ENCODE measurements at regions not wholly inside any gene's neighbourhood (a gene's known extent, or its start where the extent isn't known, plus 50 kb on each side); places are given as distances from the start of the nearest gene placed in this dataset.

GRCh38 chr1:4062560-4062959 is 162.5 kb upstream of the C1orf174 start:
- H3K4me3 ChIP-seq (ENCODE audit: low read depth, low read length) = no peak overlapping the region
- no peak for TF ChIP-seq CTCF (IDR thresholded peaks at IDR 0.05; ENCODE audit: low read depth, low read length, missing control alignments)
- DNase-seq (ENCODE audit: low read depth) = no peak

- no peak overlapping the region for H3K4me3 ChIP-seq (ENCODE audit: low read depth, low read length)
- TF ChIP-seq CTCF (IDR thresholded peaks at IDR 0.05; ENCODE audit: low read depth, low read length, missing control alignments) = no peak
- no peak for DNase-seq (ENCODE audit: low read depth)
Observed at GRCh38 chr1:4062992-4063391, 162.9 kb upstream of the C1orf174 start.

- H3K4me3 ChIP-seq (ENCODE audit: low read depth, low read length) = no peak overlapping the region
- no peak for TF ChIP-seq CTCF (IDR thresholded peaks at IDR 0.05; ENCODE audit: low read depth, low read length, missing control alignments)
- DNase-seq (ENCODE audit: low read depth) = no peak
Observed at GRCh38 chr1:4063516-4063915, 163.4 kb upstream of the C1orf174 start.

GRCh38 chr1:4064150-4064889 is 164.2 kb upstream of the C1orf174 start:
- DNase-seq (ENCODE audit: low read depth) = no peak
- H3K4me3 ChIP-seq (ENCODE audit: low read depth, low read length) = no peak overlapping the region
- TF ChIP-seq CTCF (IDR thresholded peaks at IDR 0.05; ENCODE audit: low read depth, low read length, missing control alignments) = no peak

GRCh38 chr1:4066860-4067599 is 167.0 kb upstream of the C1orf174 start:
- no peak overlapping the region for H3K4me3 ChIP-seq (ENCODE audit: low read depth, low read length)
- no peak for TF ChIP-seq CTCF (IDR thresholded peaks at IDR 0.05; ENCODE audit: low read depth, low read length, missing control alignments)
- DNase-seq (ENCODE audit: low read depth) = no peak

GRCh38 chr1:4068076-4068475 is 168.0 kb upstream of the C1orf174 start:
- DNase-seq (ENCODE audit: low read depth) = no peak
- no peak for TF ChIP-seq CTCF (IDR thresholded peaks at IDR 0.05; ENCODE audit: low read depth, low read length, missing control alignments)
- H3K4me3 ChIP-seq (ENCODE audit: low read depth, low read length) = no peak overlapping the region
